ENCODE measurements at regions not wholly inside any gene's neighbourhood (a gene's known extent, or its start where the extent isn't known, plus 50 kb on each side); places are given as distances from the start of the nearest gene placed in this dataset.

DNA sequence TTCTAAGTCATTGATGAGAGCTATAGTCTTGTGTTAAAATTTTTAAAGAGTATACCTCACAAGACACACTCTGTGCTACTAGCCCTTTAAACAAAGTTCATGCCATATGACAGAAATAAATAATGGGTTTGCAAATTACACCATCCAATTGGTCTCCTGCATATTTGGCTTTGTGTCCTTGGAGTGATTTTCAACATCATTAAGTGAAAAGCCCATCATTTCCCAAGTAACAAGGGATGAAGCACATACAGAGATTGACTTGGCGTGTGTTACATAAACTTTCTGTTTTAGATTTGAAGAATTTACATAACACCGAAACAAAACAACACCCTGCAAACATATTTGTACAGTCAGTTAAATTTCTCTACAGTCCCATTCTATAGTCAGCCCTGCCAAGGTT is 216.9 kb upstream of the NEIL3 start:
- ChIA-PET CTCF (interaction anchor here (0.8 kb wide), 1 partner anchor 45 kb away, joined by 3 read pairs; no protein-coding TSS in a partner anchor), POLR2A (no interaction called here)
- Mint-ChIP-seq H3K27me3 (no peaks in the 10 kb centered on the region), H3K36me3 (ENCODE audit: low read depth) (no peaks in the 10 kb centered on the region), H3K4me1 (no peaks in the 10 kb centered on the region), H3K4me3 (no peak overlapping the region), H3K27ac (no peak overlapping the region), H3K9me3 (no peaks in the 10 kb centered on the region)
- DNase-seq: no peak

DNA sequence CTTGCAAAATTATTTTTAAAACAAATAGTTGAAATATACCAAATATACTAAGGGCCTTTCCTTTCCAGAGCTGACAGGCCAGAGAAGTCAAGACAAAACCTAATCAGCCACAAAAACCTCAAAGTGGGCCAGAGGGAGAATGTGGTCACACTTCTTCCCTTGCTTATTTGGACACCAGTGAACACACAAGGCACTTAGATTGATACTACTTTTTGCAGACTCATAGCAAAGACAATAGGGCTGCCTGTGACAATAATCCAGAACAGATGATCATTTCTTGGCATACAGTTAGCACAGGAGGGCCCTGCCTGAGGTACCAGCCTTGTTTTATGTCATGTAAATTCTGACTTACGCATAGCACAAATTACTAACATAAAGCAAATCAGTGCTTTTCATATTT is 215.7 kb upstream of the NEIL3 start:
- POLR2A ChIA-PET: no interaction called here
- Mint-ChIP-seq H3K9me3 (no peaks in the 10 kb centered on the region), H3K4me3 (no peak overlapping the region), H3K27me3 (no peaks in the 10 kb centered on the region), H3K36me3 (ENCODE audit: low read depth) (no peaks in the 10 kb centered on the region), H3K4me1 (no peaks in the 10 kb centered on the region), H3K27ac (no peak overlapping the region)
- no peak for DNase-seq
- CTCF ChIA-PET: no interaction called here

DNA sequence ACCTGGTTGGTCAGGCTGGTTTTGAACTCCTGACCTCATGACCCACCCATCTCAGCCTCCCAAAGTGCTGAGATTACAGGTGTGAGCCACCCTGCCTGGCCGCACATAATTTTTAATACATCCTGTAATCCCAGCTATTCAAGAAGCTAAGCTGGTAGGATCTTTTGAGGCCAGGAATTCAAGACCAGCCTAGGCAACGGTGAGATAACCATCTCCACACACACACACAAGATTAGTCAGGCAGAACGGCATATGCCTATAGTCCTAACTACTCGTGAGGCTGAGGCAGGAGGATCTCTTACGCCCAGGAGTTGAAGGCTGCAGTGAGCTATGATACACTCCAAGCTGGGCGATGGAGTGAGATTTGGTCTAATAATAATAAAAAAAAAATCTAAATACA is 212.4 kb upstream of the NEIL3 start:
- Mint-ChIP-seq H3K4me1 (no peaks in the 10 kb centered on the region), H3K27me3 (no peaks in the 10 kb centered on the region), H3K9me3 (no peaks in the 10 kb centered on the region), H3K36me3 (ENCODE audit: low read depth) (no peaks in the 10 kb centered on the region), H3K27ac (no peak overlapping the region), H3K4me3 (no peak overlapping the region)
- no peak for DNase-seq
- CTCF ChIA-PET: no interaction called here
- POLR2A ChIA-PET: no interaction called here

DNA sequence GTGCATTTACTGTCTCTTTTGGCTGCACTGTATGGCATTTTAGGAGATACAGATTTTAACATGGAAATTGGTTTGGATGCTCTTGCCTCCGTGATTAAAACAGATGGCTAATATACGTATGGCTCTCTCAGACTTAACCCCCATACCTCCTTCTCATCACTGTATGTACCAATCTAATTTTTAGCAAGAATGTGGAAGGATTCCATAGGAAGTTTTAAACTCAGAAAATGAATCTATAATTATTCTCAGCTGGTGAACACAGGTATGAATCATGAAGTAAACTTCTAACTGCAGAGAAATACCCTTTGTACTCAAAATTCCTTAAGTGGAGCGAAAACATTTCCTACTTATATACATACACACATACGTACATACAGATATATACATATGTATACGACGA is 210.5 kb upstream of the NEIL3 start:
- no peaks in the 10 kb centered on the region for H3K9me3 Mint-ChIP-seq
- H3K4me3 Mint-ChIP-seq: no peak overlapping the region
- ChIA-PET POLR2A (no interaction called here), CTCF (no interaction called here)
- no peaks in the 10 kb centered on the region for H3K36me3 Mint-ChIP-seq (ENCODE audit: low read depth)
- H3K27me3 Mint-ChIP-seq: no peaks in the 10 kb centered on the region
- H3K4me1 Mint-ChIP-seq: no peaks in the 10 kb centered on the region
- no peak for DNase-seq
- no peak overlapping the region for H3K27ac Mint-ChIP-seq

DNA sequence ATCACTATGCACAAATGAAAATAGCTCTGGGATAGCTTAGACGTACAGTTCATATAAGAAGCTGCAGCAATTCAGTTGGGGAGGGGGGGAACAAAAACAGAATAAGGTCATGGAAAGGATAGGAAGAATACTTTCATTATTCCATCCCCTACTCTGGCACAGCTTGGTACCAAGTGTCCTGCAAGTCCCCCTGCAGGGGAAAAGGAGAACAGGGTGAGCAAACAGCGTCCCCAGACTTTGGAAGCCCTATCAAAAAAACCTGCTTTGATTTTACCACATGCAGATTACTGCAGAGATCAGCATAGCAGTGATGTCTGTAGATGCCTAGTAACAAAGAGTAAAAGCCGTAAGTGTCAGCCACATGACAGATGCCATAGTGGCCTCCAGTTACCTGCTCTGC is 209.4 kb upstream of the NEIL3 start:
- Mint-ChIP-seq H3K27me3 (no peaks in the 10 kb centered on the region), H3K27ac (no peak overlapping the region), H3K4me1 (no peaks in the 10 kb centered on the region), H3K9me3 (no peaks in the 10 kb centered on the region), H3K4me3 (no peak overlapping the region), H3K36me3 (ENCODE audit: low read depth) (no peaks in the 10 kb centered on the region)
- no peak for DNase-seq
- POLR2A ChIA-PET: no interaction called here
- CTCF ChIA-PET: interaction anchor here (1.1 kb wide), 1 partner anchor 27 kb away, joined by 5 read pairs; no protein-coding TSS in a partner anchor

DNA sequence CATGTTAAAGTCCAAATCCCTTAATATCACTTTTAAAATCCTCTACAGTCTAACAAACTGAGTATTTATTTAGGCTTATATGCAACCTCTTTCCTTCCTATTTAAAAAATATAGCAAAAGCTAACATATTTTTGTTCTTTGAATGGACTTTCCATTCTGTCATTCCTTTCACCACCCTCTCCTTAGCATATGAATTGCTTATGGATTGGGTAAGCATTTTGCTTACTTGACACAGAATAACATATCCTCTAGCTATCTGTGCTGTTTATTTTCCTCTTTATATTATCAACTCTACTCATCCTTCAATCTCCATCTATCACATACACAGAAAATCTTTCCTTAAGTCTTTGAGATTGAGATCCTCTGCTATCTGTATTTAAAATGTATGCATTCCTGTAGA is 206.1 kb upstream of the NEIL3 start:
- ChIA-PET CTCF (no interaction called here), POLR2A (no interaction called here)
- H3K27me3 Mint-ChIP-seq: no peaks in the 10 kb centered on the region
- H3K27ac Mint-ChIP-seq: no peak overlapping the region
- H3K9me3 Mint-ChIP-seq: no peaks in the 10 kb centered on the region
- H3K4me3 Mint-ChIP-seq: no peak overlapping the region
- H3K4me1 Mint-ChIP-seq: no peaks in the 10 kb centered on the region
- H3K36me3 Mint-ChIP-seq (ENCODE audit: low read depth): no peaks in the 10 kb centered on the region
- no peak for DNase-seq

DNA sequence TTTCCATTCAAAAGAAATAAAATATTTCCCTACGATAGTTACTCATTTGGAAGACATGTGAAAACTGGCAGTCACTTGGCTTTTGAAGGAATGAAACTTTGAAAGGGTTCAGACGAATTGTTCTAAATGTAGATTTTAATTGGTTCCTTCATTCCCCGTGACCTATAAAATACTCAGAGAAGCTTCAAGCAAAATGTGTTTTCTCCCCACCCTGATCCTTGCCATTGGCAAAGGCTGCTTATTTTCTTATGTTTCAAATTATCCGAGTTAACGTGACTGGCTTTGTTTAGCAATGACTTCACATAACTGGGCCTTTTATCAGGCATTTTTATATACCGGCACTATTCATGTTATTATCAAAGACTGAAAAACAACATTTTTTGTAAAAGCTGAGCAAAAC is 204.1 kb upstream of the NEIL3 start:
- ChIA-PET POLR2A (no interaction called here), CTCF (no interaction called here)
- Mint-ChIP-seq H3K27ac (no peak overlapping the region), H3K27me3 (no peaks in the 10 kb centered on the region), H3K9me3 (no peaks in the 10 kb centered on the region), H3K4me3 (no peak overlapping the region), H3K36me3 (ENCODE audit: low read depth) (no peaks in the 10 kb centered on the region), H3K4me1 (no peaks in the 10 kb centered on the region)
- DNase-seq: no peak

DNA sequence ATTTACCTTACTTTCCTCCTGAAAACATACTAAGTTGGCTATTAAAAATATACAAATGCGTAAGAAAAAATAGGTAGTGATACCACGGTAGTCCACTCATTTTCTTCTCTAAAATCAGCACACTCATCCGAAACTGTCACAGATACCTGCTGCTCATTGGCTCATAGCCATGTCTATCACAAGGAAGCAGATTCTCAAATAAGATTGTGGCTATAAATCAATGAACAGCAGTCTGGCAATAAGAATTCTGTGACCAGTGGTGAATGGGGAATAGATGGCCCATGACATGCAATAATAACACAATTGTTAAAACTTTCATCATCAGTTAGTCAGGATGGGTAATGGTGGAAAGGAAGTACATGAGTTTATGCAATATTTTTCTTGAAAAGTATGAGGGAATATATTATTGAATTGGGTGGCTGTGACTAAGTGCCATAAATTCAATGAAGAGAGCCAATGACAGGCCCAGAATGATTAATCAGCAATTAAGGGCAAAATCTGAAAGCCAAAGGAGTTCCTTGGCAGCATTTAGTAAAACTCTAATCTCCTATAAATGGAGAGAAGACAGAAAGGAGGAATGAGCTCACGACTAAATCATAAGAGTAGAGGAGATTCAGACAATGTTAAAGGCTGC is 202.3 kb upstream of the NEIL3 start:
- Mint-ChIP-seq H3K36me3 (ENCODE audit: low read depth) (no peaks in the 10 kb centered on the region), H3K4me1 (no peaks in the 10 kb centered on the region), H3K9me3 (peaks cover 1% of the 10 kb centered on the region), H3K4me3 (no peak overlapping the region), H3K27me3 (no peaks in the 10 kb centered on the region), H3K27ac (no peak overlapping the region)
- CTCF ChIA-PET: interaction anchor here (0.6 kb wide), 1 partner anchor 140 kb away, joined by 3 read pairs; no protein-coding TSS in a partner anchor
- no peak for DNase-seq
- POLR2A ChIA-PET: no interaction called here

DNA sequence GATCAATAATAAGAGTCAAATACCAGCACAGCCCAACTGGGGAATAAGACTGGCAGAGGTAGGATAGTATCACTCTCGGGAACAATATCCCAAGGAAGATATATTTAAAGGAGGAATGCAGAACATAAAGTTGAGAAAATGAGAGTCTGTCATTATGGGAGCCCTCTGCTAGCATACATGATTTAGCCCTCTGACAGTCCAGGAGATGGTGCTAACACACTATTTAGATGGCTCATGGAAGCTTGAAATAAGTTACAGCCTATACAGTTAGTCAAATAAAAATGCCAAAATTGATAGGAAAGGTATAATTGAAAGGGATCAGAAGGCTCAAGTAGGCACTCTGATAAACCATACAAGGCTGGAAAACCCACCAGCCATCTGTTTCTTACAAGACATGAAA is 201.0 kb upstream of the NEIL3 start:
- POLR2A ChIA-PET: no interaction called here
- DNase-seq: no peak
- Mint-ChIP-seq H3K36me3 (ENCODE audit: low read depth) (no peaks in the 10 kb centered on the region), H3K4me3 (no peak overlapping the region), H3K27me3 (no peaks in the 10 kb centered on the region), H3K27ac (no peak overlapping the region), H3K9me3 (peaks cover 3% of the 10 kb centered on the region), H3K4me1 (no peaks in the 10 kb centered on the region)
- CTCF ChIA-PET: interaction anchor here (0.7 kb wide), 2 partner anchors 139 to 142 kb away, joined by 3 read pairs; no protein-coding TSS in a partner anchor

DNA sequence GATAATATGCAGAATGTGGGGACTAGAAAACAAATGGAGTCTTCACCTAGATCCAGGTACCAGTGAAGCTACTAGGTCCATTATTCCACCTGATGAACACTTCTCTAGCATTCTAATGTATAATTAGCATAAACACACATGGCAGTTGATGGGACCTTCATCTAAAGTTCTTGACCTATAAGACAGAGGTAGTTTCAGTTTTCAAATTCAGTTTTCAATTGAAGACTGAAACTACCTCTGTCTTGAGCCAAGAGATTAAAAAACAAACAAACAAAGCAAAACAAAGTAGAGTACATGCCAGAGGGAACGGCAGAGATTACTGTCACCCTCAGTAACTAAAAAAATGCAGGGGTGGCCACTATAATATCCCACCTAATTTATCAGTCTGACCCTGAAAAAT is 199.9 kb upstream of the NEIL3 start:
- no peaks in the 10 kb centered on the region for H3K4me1 Mint-ChIP-seq
- no peaks in the 10 kb centered on the region for H3K27me3 Mint-ChIP-seq
- H3K27ac Mint-ChIP-seq: no peak overlapping the region
- no peaks in the 10 kb centered on the region for H3K36me3 Mint-ChIP-seq (ENCODE audit: low read depth)
- H3K4me3 Mint-ChIP-seq: no peak overlapping the region
- H3K9me3 Mint-ChIP-seq: peaks cover 3% of the 10 kb centered on the region
- ChIA-PET CTCF (interaction anchor here (0.6 kb wide), 1 partner anchor 139 kb away, joined by 3 read pairs; no protein-coding TSS in a partner anchor), POLR2A (no interaction called here)
- DNase-seq: no peak

DNA sequence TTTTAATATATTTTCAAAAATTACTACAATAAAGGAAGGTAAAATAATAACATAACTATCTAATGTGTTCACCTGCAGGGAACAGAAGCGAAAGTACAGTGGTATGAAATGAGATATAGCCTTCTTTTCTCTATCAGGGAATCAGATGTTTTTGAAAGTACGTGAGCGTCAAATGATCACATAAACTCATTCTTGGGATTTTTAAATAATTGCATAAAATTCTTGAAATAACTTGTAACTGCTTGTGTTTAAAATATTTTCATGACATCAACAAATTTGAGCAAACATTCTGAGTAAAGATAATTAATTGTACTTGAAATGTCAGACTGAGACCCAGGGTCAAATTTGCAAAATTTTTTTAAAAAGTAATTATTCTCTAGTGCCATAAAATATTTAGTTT is 193.5 kb upstream of the NEIL3 start:
- Mint-ChIP-seq H3K9me3 (peaks cover 4% of the 10 kb centered on the region), H3K4me1 (no peaks in the 10 kb centered on the region), H3K27ac (no peak overlapping the region), H3K27me3 (no peaks in the 10 kb centered on the region), H3K4me3 (no peak overlapping the region), H3K36me3 (ENCODE audit: low read depth) (no peaks in the 10 kb centered on the region)
- no peak for DNase-seq
- CTCF ChIA-PET: no interaction called here
- POLR2A ChIA-PET: no interaction called here

DNA sequence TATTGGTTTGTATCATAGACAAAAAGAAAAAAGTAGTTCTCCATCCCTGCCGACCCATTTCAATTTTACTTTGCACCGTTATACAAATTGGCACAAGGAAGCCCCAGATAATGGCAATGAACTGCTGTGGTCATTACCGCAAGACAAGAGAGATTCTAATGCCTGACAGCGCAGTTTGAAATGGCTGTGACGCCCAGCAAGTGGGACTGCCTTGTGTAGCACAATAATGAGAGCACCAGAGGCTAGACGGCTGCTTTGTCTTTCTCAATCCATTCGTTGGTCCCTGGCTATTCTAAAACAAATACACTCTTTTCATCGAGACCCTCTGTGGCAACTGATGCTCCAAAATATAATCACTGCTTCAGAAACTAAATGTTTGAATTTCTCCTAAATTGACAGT is 192.4 kb upstream of the NEIL3 start:
- H3K27ac Mint-ChIP-seq: no peak overlapping the region
- H3K4me3 Mint-ChIP-seq: no peak overlapping the region
- peaks cover 4% of the 10 kb centered on the region for H3K9me3 Mint-ChIP-seq
- no peaks in the 10 kb centered on the region for H3K27me3 Mint-ChIP-seq
- no peaks in the 10 kb centered on the region for H3K36me3 Mint-ChIP-seq (ENCODE audit: low read depth)
- ChIA-PET CTCF (no interaction called here), POLR2A (no interaction called here)
- no peaks in the 10 kb centered on the region for H3K4me1 Mint-ChIP-seq
- DNase-seq: no peak

DNA sequence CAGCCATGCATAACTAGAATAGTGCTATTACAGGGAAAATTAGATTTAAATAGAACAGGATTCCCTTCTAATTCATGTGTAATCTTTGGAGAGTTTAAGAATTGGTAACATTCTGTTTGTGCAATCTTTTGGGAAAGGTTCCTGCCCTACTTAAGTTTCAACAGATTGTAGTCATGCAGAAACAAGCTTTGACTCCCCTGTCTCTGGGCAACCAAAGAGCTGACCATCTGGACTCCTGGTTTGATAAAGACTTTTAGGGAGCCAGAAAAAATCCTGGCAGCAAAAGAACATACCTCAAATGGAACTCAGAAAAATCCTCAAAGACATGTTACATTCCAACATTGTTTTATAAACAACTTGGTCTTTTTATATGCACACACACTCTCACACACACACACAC is 191.1 kb upstream of the NEIL3 start:
- Mint-ChIP-seq H3K36me3 (ENCODE audit: low read depth) (no peaks in the 10 kb centered on the region), H3K27me3 (no peaks in the 10 kb centered on the region)

DNA sequence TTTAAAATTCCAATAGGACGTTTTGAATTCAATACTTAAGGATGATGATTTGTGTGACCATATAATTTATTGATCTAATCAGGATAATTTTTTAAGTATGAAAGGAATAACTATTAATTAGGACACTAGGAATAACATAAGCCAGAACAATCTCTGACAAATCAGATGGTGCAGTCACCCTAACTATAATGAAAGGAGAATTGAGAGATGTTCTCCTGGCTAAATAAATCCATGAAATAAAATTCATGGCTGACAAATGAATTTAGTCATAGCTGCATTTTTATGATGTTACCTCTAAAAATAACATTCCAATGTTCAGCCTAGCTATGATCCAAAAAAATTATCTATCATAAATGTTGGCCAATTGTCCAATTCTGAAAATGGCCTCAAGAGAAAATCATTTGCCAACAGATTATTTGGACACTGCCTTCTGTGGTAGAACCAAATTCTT is 190.6 kb upstream of the NEIL3 start:
- Mint-ChIP-seq H3K9me3 (peaks cover 2% of the 10 kb centered on the region), H3K36me3 (ENCODE audit: low read depth) (no peaks in the 10 kb centered on the region), H3K27me3 (no peaks in the 10 kb centered on the region), H3K4me1 (no peaks in the 10 kb centered on the region), H3K27ac (no peak overlapping the region), H3K4me3 (no peak overlapping the region)
- no peak for DNase-seq
- POLR2A ChIA-PET: no interaction called here
- CTCF ChIA-PET: no interaction called here

More for the DNA sequence above, 191.1 kb upstream of the NEIL3 start:
- no peak overlapping the region for H3K4me3 Mint-ChIP-seq
- H3K9me3 Mint-ChIP-seq: peaks cover 2% of the 10 kb centered on the region
- DNase-seq: no peak
- CTCF ChIA-PET: no interaction called here
- POLR2A ChIA-PET: no interaction called here
- no peaks in the 10 kb centered on the region for H3K4me1 Mint-ChIP-seq
- H3K27ac Mint-ChIP-seq: no peak overlapping the region
